Ecto neural progenitor cell (in vitro differentiated cells): ENCODE measurements at regions not wholly inside any gene's neighbourhood (a gene's known extent, or its start where the extent isn't known, plus 50 kb on each side); places are given as distances from the start of the nearest gene placed in this dataset.
"Not testable (repeated sequence)": the region's sequence is repeated elsewhere in the genome, so short reads cannot be mapped to it uniquely, and the experiment has no call there.

Experiments
- DNase-seq: peaks from one replicate; pipeline ENCODE4 v3.0.0-alpha.2; 2018; ENCODE audit warnings: low spot score

DNA sequence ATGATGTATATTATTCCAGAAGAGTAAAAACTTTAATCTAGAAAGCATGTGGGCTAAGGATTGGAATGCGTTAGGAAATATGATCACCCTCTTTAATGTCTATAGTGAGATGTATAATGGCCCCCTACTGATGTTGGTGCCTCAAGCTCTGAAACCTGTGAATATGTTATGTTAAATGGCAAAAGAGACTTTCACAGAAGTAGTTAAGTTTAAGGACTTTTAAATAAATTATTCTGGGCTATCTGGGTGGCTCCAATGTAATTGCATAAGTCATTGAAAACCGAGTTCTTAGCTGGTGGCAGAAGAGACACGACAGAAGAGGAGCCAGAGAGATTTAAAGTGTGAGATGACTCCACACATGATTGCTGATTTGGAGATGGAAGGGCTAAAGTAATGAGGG is 1048.4 kb downstream of the PRIM2 start:
- not testable (repeated sequence) for DNase-seq

DNA sequence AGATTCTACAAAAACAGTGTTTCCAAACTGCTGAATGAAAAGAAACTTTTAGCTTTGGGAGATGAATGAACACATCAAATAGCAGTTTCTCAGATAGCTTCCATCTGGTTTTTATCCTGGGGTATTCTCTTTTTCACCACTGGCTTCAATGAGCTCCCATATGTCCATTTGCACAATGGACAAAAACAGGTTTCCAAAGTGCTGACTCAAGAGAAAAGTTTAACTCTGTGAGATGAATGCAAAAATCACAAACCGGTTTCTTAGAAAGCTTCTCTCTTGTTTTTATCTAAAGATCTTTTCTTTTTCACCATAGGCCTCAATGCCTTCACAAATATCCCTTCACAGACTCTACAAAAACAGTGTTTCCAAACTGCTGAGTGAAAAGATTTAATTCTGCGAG is 1089.2 kb downstream of the PRIM2 start:
- DNase-seq = not testable (repeated sequence)

DNA sequence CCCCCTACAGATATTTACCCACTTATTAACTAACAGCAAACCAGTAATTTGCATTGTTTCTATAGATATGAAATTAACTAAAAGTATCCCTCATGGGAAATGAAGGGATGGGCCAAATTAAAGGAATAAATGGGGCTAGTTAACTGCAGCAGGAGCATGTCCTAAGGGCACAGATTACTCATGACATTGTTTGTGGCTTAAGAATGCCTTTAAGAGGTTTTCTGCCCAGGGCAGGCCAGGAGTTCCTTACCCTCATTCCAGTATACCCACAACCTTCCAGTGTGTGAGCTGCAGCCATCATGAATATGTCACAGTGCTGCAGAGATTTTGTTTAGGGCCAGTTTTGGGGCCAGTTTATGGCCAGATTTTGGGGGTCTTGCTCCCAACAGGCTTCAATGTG is 1101.9 kb downstream of the PRIM2 start:
- DNase-seq = no peak
